ENCODE measurements at regions not wholly inside any gene's neighbourhood (a gene's known extent, or its start where the extent isn't known, plus 50 kb on each side); places are given as distances from the start of the nearest gene placed in this dataset.
"Not testable (repeated sequence)": the region's sequence is repeated elsewhere in the genome, so short reads cannot be mapped to it uniquely, and the experiment has no call there.

DNA sequence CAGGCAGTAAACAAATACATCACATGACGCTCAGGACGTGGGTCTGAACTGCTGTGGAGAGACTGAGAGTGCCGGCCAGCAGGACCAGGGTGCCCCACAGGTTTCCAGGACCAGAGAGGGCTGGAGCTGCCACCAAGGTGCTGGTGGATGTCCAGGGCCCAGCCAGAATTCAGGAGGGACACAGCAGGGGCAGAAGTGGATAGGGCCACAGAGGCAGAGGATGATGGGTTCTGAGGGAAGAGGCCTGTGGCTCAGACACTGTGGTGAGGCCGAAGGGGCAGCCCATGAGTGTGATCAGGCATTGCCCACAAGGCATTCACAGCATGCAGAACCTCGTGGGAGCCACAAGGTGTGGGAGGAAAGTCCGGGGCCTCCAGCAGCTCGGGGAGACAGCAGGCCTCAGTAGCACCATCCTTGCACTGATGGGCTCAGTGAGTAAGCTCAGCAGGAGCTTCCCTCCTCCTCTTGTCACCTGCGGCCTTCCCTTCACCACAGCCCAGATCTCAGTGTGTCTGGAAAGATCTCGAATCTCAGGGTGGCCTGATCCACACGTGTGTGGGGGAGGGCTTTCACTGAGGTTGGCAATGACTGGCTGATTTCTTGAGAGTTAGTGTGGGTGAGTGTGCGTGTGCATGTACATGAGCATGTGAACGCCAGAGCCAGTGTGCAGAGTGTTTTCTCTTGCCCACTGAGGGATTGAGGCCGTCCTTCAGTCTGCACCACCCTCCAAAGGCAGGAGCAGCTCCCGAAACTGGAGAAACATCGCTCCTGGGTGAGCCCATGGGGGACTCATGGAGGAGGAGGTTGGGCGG is 181.8 kb upstream of the RAB6C start:
- no peak for DNase-seq (ENCODE audit: low read depth)

GRCh38 chr2:129798301-129798581 is 181.2 kb upstream of the RAB6C start:
- no peak for DNase-seq (ENCODE audit: low read depth)

GRCh38 chr2:129798626-129799025 is 180.8 kb upstream of the RAB6C start:
- DNase-seq (ENCODE audit: low read depth) = no peak

- no peak for DNase-seq (ENCODE audit: low read depth)
Measured at GRCh38 chr2:129799036-129799958, 180.2 kb upstream of the RAB6C start.

GRCh38 chr2:129800285-129800684 is 179.2 kb upstream of the RAB6C start:
- no peak for DNase-seq (ENCODE audit: low read depth)

DNA sequence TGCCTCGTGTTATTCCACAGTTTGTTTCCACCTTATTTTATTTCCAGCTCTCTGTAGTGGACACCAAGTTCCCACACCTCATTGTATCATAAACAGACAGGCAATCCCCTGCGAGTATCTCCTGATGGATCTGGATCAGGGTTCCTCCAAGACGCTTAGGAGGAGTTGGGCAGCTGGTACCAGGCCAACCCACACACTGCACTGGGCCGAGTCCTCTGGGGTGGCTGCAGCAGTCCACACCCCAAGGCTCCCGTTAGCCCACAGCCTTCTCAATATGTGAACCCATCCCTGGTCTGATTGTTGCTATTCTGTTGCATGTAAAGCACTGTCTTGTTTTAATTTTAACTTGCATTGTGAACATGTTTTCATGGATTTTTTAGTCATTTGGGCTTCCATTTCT is 178.8 kb upstream of the RAB6C start:
- no peak for DNase-seq (ENCODE audit: low read depth)

DNA sequence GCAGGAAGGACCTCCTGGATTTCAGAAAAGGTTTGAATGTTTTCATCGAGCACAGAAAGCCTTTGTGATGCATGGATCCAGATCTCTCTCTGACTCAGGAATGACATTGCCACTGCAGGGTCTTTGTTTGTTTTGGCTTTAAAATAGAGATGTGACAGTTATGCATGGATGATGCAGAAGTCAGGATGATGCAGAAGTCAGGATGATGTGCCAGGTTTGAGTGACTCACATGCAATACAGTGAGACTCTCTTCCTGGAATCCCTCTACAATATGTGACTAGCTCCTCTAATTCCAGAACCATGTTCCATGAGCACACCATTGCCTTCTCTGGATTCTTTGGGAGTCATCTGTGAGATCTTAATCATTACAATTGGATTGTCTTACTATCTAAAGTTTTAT is 177.9 kb upstream of the RAB6C start:
- no peak for DNase-seq (ENCODE audit: low read depth)

- DNase-seq (ENCODE audit: low read depth) = no peak
Measured at GRCh38 chr2:129802290-129802689, 177.2 kb upstream of the RAB6C start.

DNA sequence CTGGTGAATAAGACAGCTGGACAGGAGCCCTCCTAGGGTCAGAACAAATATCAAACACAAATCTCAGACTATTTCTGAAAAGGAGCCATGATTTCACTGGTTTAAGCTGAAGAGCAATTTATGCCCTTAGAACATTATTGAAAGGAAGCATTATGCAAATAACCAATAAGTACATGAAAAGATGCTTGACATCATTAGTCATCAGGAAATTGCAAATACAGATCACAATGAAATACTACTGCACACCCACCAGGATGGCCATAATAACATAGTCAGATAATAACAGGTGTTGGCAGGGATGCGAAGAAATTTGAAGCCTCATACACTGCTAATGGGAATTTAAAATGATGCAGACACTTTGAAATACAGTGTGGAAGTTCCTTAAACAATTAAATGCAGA is 176.4 kb upstream of the RAB6C start:
- DNase-seq (ENCODE audit: low read depth) = no peak

- DNase-seq (ENCODE audit: low read depth) = no peak
Measured at GRCh38 chr2:129803871-129804270, 175.6 kb upstream of the RAB6C start.

DNA sequence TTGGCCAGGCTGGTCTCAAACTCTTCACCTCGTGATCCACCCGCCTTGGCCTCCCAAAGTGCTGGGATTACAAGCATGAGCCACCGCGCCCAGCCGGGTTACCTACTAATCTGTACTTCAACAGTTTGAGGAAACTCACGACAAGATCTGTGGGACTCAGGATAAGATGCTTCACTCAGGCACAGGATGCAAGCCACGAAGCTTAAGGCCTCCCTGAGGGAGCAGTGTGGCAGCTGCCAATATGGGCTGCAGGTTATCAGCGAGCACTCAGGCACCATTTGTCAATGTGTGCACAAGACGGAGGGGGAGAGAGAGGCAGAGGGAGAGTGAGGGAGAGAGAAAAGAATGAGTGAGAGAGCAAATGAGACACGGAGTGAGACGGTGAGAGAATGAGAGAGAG is 173.6 kb upstream of the RAB6C start:
- no peak for DNase-seq (ENCODE audit: low read depth)

DNA sequence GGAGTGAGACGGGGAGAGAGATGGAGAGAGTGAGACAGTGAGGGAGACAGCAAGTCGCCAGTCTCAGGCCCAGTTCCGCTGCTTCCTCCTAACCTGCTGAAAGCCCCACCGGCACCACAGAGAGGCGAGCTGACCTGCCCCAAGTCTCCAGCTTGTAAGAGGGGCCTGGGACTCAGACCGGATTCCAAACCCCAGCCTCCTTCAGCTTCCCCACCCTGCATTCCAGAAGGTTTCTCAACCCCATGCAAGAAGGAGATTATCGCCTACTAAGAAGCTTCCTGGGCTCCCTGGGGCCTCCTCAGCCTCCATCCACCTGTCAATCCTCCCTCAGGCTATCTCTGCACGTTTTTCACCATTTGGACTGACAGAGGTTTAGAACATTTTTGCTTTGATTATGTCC is 173.1 kb upstream of the RAB6C start:
- DNase-seq (ENCODE audit: low read depth) = no peak

GRCh38 chr2:129806990-129807389 is 172.5 kb upstream of the RAB6C start:
- DNase-seq (ENCODE audit: low read depth) = no peak

DNA sequence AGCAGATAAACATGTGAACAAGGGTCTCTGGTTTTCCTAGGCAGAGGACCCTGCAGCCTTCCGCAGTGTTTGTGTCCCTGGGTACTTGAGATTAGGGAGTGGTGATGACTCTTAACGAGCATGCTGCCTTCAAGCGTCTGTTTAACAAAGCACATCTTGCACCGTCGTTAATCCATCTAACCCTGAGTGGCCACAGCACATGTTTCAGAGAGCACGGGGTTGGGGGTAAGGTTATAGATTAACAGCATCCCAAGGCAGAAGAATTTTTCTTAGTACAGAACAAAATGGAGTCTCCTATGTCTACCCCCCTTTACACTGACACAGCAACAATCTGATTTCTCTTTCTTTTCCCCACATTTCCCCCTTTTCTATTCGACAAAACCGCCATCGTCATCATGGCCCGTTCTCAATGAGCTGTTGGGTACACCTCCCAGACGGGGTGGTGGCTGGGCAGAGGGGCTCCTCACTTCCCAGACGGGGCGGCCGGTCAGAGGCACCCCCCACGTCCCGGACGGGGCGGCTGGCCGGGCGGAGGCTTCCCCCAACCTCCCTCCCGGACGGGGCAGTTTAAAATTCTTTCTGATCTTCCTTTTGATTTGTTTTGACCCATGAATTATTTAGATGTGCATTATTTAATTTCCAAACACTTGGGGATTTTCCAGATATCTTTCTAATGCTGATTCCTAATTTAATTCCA is 171.7 kb upstream of the RAB6C start:
- DNase-seq (ENCODE audit: low read depth) = not testable (repeated sequence)

GRCh38 chr2:129810521-129810920 is 168.9 kb upstream of the RAB6C start:
- no peak for DNase-seq (ENCODE audit: low read depth)

- no peak for DNase-seq (ENCODE audit: low read depth)
Measured at GRCh38 chr2:129812071-129812470, 167.4 kb upstream of the RAB6C start.

DNA sequence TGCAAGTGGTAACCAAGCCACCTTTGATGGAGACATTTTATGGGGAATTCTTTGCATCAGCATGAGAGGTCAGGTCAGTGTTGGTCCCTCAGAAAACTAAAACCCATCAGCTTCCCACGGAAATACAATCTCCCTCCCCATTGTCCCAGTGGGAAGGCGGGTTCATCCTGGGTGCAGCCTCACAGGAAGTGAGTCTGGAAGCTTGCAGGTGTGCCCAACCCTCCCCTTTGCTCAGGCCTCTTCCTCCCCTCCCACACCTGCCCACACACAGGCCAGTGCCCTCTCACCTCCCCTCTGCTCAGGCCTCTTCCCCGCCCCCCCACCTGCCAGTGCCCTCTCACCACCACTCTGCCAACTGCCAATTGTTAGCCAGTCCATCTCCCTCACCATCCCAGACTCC is 166.8 kb upstream of the RAB6C start:
- no peak for DNase-seq (ENCODE audit: low read depth)

DNA sequence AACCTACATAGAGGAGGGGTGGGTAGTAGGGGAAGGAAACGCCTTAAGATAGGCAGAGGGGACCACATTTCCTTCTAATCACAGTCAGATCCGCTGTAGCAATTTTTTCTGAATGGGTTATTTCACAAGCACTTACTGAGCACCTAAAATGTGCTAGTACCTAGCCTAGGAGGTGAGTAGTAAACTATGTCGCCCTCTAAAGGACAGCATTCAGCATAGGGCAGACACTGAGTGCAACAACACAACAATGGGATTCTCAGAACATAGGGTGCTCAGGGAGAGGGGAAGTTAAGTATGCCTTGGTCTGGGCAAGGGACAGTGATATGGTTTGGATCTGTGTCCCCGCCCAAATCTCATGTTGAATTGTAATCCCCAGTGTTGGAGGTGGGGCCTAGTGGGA is 166.1 kb upstream of the RAB6C start:
- DNase-seq (ENCODE audit: low read depth) = no peak

DNA sequence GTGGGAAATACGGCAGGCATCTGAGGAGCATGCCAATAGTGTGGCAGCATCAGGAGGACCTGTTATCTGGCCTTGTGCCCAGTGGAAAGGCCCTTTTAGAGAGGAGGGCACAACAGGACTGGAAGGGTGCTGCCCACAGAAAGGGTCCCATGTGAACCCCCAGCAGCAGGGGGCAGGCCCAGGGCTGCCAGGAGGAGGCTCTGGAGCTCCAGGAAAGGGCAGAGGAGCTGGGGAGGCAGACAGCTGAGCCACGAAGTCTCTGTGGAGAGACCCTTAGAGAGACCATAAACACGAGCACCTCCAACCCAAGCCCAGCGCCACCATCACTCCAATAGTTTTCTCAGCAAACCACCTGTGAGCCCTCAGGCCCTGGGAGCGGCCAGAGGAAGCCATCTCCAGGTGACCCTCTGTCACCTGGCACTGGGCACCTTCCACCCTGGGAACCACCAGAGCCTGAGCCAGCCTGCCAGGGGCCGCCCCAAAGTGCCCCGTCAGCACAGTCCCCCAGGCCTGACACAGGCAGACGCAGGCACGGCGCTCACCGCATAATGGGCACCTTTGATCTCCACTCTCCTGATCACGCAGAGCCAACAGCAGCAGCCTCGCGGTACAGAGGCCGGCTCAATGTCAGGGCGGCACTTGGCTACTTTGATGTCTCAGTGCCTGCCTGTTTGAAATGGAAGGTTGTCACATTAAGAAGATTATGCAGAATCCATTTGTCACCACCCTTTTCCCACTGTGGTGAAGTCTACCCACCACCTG is 162.5 kb upstream of the RAB6C start:
- DNase-seq (ENCODE audit: low read depth) = no peak

DNA sequence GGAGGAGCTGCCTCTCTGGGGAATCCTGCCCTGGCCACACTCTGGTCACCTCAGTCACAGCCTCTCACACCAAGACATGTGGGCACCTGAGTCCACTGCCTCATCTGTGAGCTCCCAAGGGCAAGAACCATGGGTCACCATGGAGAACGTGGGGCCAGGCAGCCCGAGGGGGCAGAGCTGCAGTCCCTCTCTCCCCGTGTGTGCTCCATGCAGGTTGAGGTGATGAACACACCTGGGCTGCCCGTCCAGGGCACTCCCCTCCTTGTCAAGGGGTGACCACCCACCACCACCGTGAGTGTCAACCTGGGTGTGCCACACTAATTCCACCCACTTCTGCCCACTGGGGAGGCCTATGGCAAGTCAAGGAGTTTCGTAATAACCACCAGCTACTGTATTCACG is 159.6 kb upstream of the RAB6C start:
- no peak for DNase-seq (ENCODE audit: low read depth)

DNA sequence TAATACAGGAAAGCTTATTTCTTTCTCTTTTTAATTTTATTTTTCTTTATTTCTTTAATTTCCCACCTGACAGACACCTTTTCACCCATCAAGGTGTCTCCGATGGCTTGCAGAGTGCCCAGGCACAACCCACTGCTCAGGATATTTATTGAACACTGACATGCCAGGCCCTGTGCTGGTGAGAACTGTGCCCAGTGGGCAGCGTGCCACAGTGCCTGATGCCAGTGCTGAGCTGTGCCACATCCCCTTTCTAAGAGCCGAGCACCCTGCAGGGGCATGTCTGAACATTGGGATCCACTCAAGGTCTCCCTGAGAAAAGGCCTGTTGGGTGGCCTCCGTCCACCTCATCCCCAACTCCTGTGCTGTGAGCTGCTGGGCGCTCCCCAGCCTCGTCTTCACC is 158.6 kb upstream of the RAB6C start:
- DNase-seq (ENCODE audit: low read depth) = no peak

DNA sequence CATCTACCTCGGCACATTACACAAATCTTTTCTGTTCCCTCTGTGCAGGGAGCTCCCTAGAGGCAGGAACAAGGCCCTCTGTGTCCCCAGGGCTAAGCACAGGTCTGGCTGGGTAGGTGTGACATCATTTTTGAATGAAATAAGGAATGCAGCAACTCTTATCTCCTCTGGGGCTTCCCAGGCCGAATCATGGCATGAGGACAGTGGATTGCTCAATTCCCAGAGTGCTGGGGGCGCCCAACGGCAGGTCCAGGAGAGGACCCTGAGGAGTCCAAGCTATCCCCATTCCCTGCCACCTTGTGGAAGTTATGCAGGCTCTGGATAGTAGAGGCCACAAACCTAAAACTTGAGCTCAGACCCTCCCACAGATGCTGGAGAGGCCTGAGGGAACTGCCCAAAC is 158.0 kb upstream of the RAB6C start:
- no peak for DNase-seq (ENCODE audit: low read depth)

All from amniotic epithelial cell (primary cell).